ENCODE measurements at regions not wholly inside any gene's neighbourhood (a gene's known extent, or its start where the extent isn't known, plus 50 kb on each side); places are given as distances from the start of the nearest gene placed in this dataset.
"Not testable (repeated sequence)": the region's sequence is repeated elsewhere in the genome, so short reads cannot be mapped to it uniquely, and the experiment has no call there.

GRCh38 chr5:116876240-116876840, 301.7 kb upstream of the SEMA6A start:
- TF ChIP-seq, protein P1, sequence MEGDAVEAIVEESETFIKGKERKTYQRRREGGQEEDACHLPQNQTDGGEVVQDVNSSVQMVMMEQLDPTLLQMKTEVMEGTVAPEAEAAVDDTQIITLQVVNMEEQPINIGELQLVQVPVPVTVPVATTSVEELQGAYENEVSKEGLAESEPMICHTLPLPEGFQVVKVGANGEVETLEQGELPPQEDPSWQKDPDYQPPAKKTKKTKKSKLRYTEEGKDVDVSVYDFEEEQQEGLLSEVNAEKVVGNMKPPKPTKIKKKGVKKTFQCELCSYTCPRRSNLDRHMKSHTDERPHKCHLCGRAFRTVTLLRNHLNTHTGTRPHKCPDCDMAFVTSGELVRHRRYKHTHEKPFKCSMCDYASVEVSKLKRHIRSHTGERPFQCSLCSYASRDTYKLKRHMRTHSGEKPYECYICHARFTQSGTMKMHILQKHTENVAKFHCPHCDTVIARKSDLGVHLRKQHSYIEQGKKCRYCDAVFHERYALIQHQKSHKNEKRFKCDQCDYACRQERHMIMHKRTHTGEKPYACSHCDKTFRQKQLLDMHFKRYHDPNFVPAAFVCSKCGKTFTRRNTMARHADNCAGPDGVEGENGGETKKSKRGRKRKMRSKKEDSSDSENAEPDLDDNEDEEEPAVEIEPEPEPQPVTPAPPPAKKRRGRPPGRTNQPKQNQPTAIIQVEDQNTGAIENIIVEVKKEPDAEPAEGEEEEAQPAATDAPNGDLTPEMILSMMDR (IDR thresholded peaks at IDR 0.05) = no peak
- H3K4me3 ChIP-seq = no peak overlapping the region
- H3K27ac ChIP-seq = no peak overlapping the region
- DNase-seq = no peak
- no peaks in the 10 kb centered on the region for H3K36me3 ChIP-seq
- H3K4me1 ChIP-seq = no peaks in the 10 kb centered on the region
- no peaks in the 10 kb centered on the region for H3K9me3 ChIP-seq
- H3K27me3 ChIP-seq = peaks cover 12% of the 10 kb centered on the region
- intact Hi-C loops (cut with DNase I) = no loop called here
- ATAC-seq = no peak

- H3K36me3 ChIP-seq = no peaks in the 10 kb centered on the region
- TF ChIP-seq, protein P1 (IDR thresholded peaks at IDR 0.05) = no peak
- H3K4me3 ChIP-seq = no peak overlapping the region
- H3K27me3 ChIP-seq = peaks cover 12% of the 10 kb centered on the region
- H3K9me3 ChIP-seq = no peaks in the 10 kb centered on the region
- H3K27ac ChIP-seq = no peak overlapping the region
- intact Hi-C loops (cut with DNase I) = no loop called here
- ATAC-seq (no peak), DNase-seq (no peak)
- H3K4me1 ChIP-seq = no peaks in the 10 kb centered on the region
Observed at GRCh38 chr5:116872986-116873385, 298.4 kb upstream of the SEMA6A start.

GRCh38 chr5:116872486-116872885, 297.9 kb upstream of the SEMA6A start:
- DNase-seq (no peak), ATAC-seq (no peak)
- Histone ChIP-seq H3K27me3 (peaks cover 8% of the 10 kb centered on the region), H3K4me3 (no peak overlapping the region), H3K9me3 (no peaks in the 10 kb centered on the region), H3K4me1 (no peaks in the 10 kb centered on the region), H3K27ac (no peak overlapping the region), H3K36me3 (no peaks in the 10 kb centered on the region)
- intact Hi-C loops (cut with DNase I) = no loop called here
- TF ChIP-seq, protein P1 (IDR thresholded peaks at IDR 0.05) = no peak

DNA sequence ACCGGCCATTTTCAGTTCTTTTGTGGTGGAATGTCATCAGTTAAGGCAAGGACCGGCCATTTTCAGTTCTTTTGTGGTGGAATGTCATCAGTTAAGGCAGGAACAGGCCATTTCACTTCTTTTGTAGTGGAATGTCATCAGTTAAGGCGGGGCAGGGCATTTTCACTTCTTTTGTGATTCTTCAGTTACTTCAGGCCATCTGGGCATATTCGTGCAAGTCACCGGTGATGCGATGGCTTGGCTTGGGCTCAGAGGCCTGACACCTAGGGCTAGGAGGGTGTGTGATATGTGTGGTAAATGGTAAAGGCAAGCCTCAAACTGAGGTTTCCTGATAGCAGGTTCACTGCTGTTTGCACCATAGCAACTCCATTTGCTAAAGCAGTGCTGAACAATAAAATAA, 293.2 kb upstream of the SEMA6A start:
- H3K36me3 ChIP-seq; H3K27me3 ChIP-seq; H3K4me1 ChIP-seq; DNase-seq; H3K4me3 ChIP-seq; ATAC-seq; H3K9me3 ChIP-seq; intact Hi-C loops (cut with DNase I); H3K27ac ChIP-seq: not testable (repeated sequence)

- intact Hi-C loops (cut with DNase I) = no loop called here
- no peaks in the 10 kb centered on the region for H3K4me1 ChIP-seq
- ATAC-seq = no peak
- no peak overlapping the region for H3K4me3 ChIP-seq
- DNase-seq = no peak
- H3K9me3 ChIP-seq = no peaks in the 10 kb centered on the region
- H3K36me3 ChIP-seq = no peaks in the 10 kb centered on the region
- TF ChIP-seq, protein P1 (IDR thresholded peaks at IDR 0.05) = no peak
- no peak overlapping the region for H3K27ac ChIP-seq
- peaks cover 4% of the 10 kb centered on the region for H3K27me3 ChIP-seq
Observed at GRCh38 chr5:116865651-116866050, 291.0 kb upstream of the SEMA6A start.

DNA sequence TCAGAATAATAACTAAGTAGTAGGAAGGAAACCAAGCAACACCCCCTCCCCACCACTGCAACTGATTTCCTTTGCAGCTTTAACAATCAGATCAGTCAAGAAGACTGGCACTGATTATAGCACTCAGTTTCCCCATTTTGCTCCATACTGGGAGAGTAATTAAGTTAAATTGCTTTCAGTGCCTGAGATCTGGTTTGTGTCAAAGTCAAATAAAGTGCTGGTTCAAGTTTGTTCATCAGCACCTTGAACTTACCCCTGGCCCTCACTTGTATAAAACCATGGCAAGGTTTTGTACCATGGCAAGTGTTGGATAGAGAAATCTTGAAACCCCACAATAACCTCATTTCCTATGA, 290.2 kb upstream of the SEMA6A start:
- ATAC-seq = no peak
- intact Hi-C loops (cut with DNase I) = no loop called here
- Histone ChIP-seq H3K4me3 (no peak overlapping the region), H3K9me3 (no peaks in the 10 kb centered on the region), H3K27ac (no peak overlapping the region), H3K27me3 (no peaks in the 10 kb centered on the region), H3K36me3 (no peaks in the 10 kb centered on the region), H3K4me1 (no peaks in the 10 kb centered on the region)
- TF ChIP-seq, protein P1 (IDR thresholded peaks at IDR 0.05) = no peak
- DNase-seq = no peak
